Spleen (tissue), 11 donors: ENCODE measurements at regions not wholly inside any gene's neighbourhood (a gene's known extent, or its start where the extent isn't known, plus 50 kb on each side); places are given as distances from the start of the nearest gene placed in this dataset.

Experiments used
- DNase-seq: peaks from one replicate; pipeline ENCODE4 v3.0.0-alpha.2; 2020
- H3K27ac ChIP-seq, 8 donors: fragments of 200-600 bp; sonication (generic) in 7 of 8; 1 replicate in 4 of 8; 2 replicates in 4 of 8; pipeline versions ENCODE4 v1.5.0 to v1.8.0; 2016 to 2021; ENCODE audit warnings: inconsistent platforms in 4 of 8, mild to moderate bottlenecking in 4 of 8, moderate library complexity in 1 of 8
- H3K27me3 ChIP-seq, 7 donors: fragments of 200-600 bp; sonication (generic) in 6 of 7; replicated peaks in 1 of 7; 1 replicate in 4 of 7; 2 replicates in 3 of 7; pipeline versions ENCODE4 v1.5.0 to v1.8.0; 2016 to 2021; ENCODE audit warnings: inconsistent platforms in 3 of 7, mild to moderate bottlenecking in 1 of 7
- H3K36me3 ChIP-seq, 6 donors: fragments of 200-600 bp; sonication (generic) in 5 of 6; 1 replicate in 4 of 6; 2 replicates in 2 of 6; pipeline versions ENCODE4 v1.5.0 to v1.8.0; 2016 to 2021; ENCODE audit warnings: inconsistent platforms in 2 of 6
- H3K4me1 ChIP-seq, 6 donors: fragments of 200-600 bp; sonication (generic) in 5 of 6; 1 replicate in 3 of 6; 2 replicates in 3 of 6; pipeline versions ENCODE4 v1.5.0 to v1.8.0; 2016 to 2021; ENCODE audit warnings: inconsistent platforms in 3 of 6
- H3K4me3 ChIP-seq, 8 donors: fragments of 200-600 bp; sonication (generic) in 7 of 8; 1 replicate in 4 of 8; 2 replicates in 4 of 8; pipeline versions ENCODE4 v1.5.0 to v1.8.0; 2016 to 2021; ENCODE audit warnings: inconsistent platforms in 4 of 8, mild to moderate bottlenecking in 4 of 8, moderate library complexity in 2 of 8
- H3K9me3 ChIP-seq, 8 donors: fragments of 200-600 bp; sonication (generic) in 7 of 8; 1 replicate in 4 of 8; 2 replicates in 4 of 8; pipeline versions ENCODE4 v1.5.0 to v1.8.0; 2016 to 2021; ENCODE audit warnings: inconsistent platforms in 4 of 8
- CTCF ChIP-seq, 11 experiments: fragments of 200-600 bp in 7 of 11; fragments of 450-650 bp in 4 of 11; sonication (generic) in 4 of 11; IDR thresholded peaks in 8 of 11; conservative IDR thresholded peaks in 3 of 11; 1 replicate in 7 of 11; 2 replicates in 4 of 11; pipeline versions ENCODE4 v1.4.0 to v1.8.0; 2016 to 2021; ENCODE audit warnings: antibody characterized with exemption in 11 of 11, inconsistent platforms in 4 of 11, mild to moderate bottlenecking in 1 of 11
- POLR2A ChIP-seq, 3 donors: fragments of 450-650 bp; IDR thresholded peaks; one replicate each; pipeline ENCODE4 v1.5.1; 2017; ENCODE audit warnings: antibody characterized with exemption in 3 of 3, mild to moderate bottlenecking in 1 of 3
- POLR2AphosphoS5 ChIP-seq, 3 donors: sonication (generic); formaldehyde crosslinking; IDR thresholded peaks; one replicate each; pipeline ENCODE4 v1.5.1; 2017; ENCODE audit warnings: antibody characterized with exemption in 3 of 3
- WGBS, 5 donors: extraction: QIAGEN DNeasy Blood & Tissue Kit in 3 of 5; methylation state at CpG; one replicate each; pipeline versions ENCODE4 v1.1.5 to v1.1.7; 2013 to 2018; 5-methylcytosine and 5-hydroxymethylcytosine counted together
- intact Hi-C: fragments of 100-400 bp; cut with DNase I; formaldehyde crosslinking; loops from one replicate; pipeline ENCODE4 v1.15.0; 2023; ENCODE audit warnings: low total_unique reads
- donor health status: healthy with polysubstance abuse.
- donor health status: DM: no; HTN: no; CAD: no; lungs with moderate emphysema.
- donor health status: DM: no; HTN: no; CAD: no.
- donor health status: Bipolar disorder and iron deficiency.
- donor health status: healthy.
- donor health status: DM: no; HTN: no; CAD: no.
- donor health status: DM: yes; HTN: yes; CAD: no.

GRCh38 chrX:15107367-15107988, 162.4 kb downstream of the ASB9 start:
- Histone ChIP-seq H3K27me3 (peaks cover 0 to under 1% (median 0%) of the 10 kb centered on the region in 7 donors), H3K36me3 (no peaks in the 10 kb centered on the region), H3K4me3 (no peak overlapping the region), H3K9me3 (peaks cover 0 to 24% (median 8%) of the 10 kb centered on the region in 8 donors), H3K27ac (no peak overlapping the region), H3K4me1 (no peaks in the 10 kb centered on the region)
- TF ChIP-seq POLR2A (IDR thresholded peaks at IDR 0.05) (no peak), POLR2AphosphoS5 (IDR thresholded peaks at IDR 0.05) (no peak), CTCF (IDR thresholded peaks at IDR 0.05 in 8 of 11, conservative IDR thresholded peaks at IDR 0.05 in 3 of 11) (no peak)
- intact Hi-C loops, result no loop called here
- 57 to 92% (median 75%) methylated on average over 1 of the region's 1 CpG for WGBS, 5 donors
- DNase-seq, result no peak

GRCh38 chrX:15098505-15098904, 171.4 kb downstream of the ASB9 start:
- no peak overlapping the region for H3K4me3 ChIP-seq
- H3K27me3 ChIP-seq, result peaks cover 0 to 7% (median 0%) of the 10 kb centered on the region in 7 donors
- no peak overlapping the region for H3K27ac ChIP-seq
- intact Hi-C loops, result no loop called here
- 81 to 98% (median 92%) methylated on average over 2 of the region's 2 CpGs for WGBS, 5 donors
- no peaks in the 10 kb centered on the region for H3K4me1 ChIP-seq
- TF ChIP-seq CTCF (IDR thresholded peaks at IDR 0.05 in 8 of 11, conservative IDR thresholded peaks at IDR 0.05 in 3 of 11) (no peak), POLR2A (IDR thresholded peaks at IDR 0.05) (no peak), POLR2AphosphoS5 (IDR thresholded peaks at IDR 0.05) (no peak)
- no peaks in the 10 kb centered on the region for H3K36me3 ChIP-seq
- H3K9me3 ChIP-seq, result peaks cover 0 to 4% (median 0%) of the 10 kb centered on the region in 8 donors
- no peak for DNase-seq

GRCh38 chrX:15087747-15088146, 182.1 kb downstream of the ASB9 start:
- TF ChIP-seq POLR2A (IDR thresholded peaks at IDR 0.05) (no peak), POLR2AphosphoS5 (IDR thresholded peaks at IDR 0.05) (no peak), CTCF (IDR thresholded peaks at IDR 0.05 in 8 of 11, conservative IDR thresholded peaks at IDR 0.05 in 3 of 11) (no peak)
- no peak overlapping the region for H3K27ac ChIP-seq
- intact Hi-C loops, result no loop called here
- H3K9me3 ChIP-seq, result no peaks in the 10 kb centered on the region
- no peak for DNase-seq
- no peaks in the 10 kb centered on the region for H3K36me3 ChIP-seq
- no peak overlapping the region for H3K4me3 ChIP-seq
- H3K27me3 ChIP-seq, result peaks cover 0 to 6% (median 0%) of the 10 kb centered on the region in 7 donors
- no peaks in the 10 kb centered on the region for H3K4me1 ChIP-seq
- WGBS, 5 donors, result 70 to 88% (median 82%) methylated on average over 5 of the region's 5 CpGs

- TF ChIP-seq CTCF (IDR thresholded peaks at IDR 0.05 in 8 of 11, conservative IDR thresholded peaks at IDR 0.05 in 3 of 11) (no peak), POLR2AphosphoS5 (IDR thresholded peaks at IDR 0.05) (peak in 1 of 3 donors; percentile 63)
- H3K4me3 ChIP-seq, result no peak overlapping the region
- no peaks in the 10 kb centered on the region for H3K4me1 ChIP-seq
- peaks cover 0 to 4% (median 0%) of the 10 kb centered on the region in 8 donors for H3K9me3 ChIP-seq
- H3K27me3 ChIP-seq, result peaks cover 0 to 5% (median 0%) of the 10 kb centered on the region in 7 donors
- 29 to 44% (median 35%) methylated on average over 7 of the region's 7 CpGs for WGBS, 5 donors
- no peak for DNase-seq
- H3K27ac ChIP-seq, result no peak overlapping the region
- no peaks in the 10 kb centered on the region for H3K36me3 ChIP-seq
- intact Hi-C loops, result no loop called here
Measured at GRCh38 chrX:15073313-15073712, 196.6 kb downstream of the ASB9 start.
